ENCODE measurements at regions not wholly inside any gene's neighbourhood (a gene's known extent, or its start where the extent isn't known, plus 50 kb on each side); places are given as distances from the start of the nearest gene placed in this dataset.

- peaks cover 26% of the 10 kb centered on the region for H3K4me1 Mint-ChIP-seq
- CTCF ChIA-PET, result interaction anchor here (2.1 kb wide), 1 partner anchor 13 kb away, joined by 9 read pairs; no protein-coding TSS in a partner anchor
Observed at GRCh38 chr12:123061441-123062205, 81.1 kb downstream of the ARL6IP4 start.

GRCh38 chr12:123059500-123059899 lies 79.0 kb downstream of the ARL6IP4 start:
- DNase-seq, result no peak
- Mint-ChIP-seq H3K36me3 (no peaks in the 10 kb centered on the region), H3K27ac (no peak overlapping the region), H3K4me1 (peaks cover 9% of the 10 kb centered on the region), H3K4me3 (no peak overlapping the region), H3K9me3 (no peaks in the 10 kb centered on the region), H3K27me3 (no peaks in the 10 kb centered on the region)
- CTCF ChIA-PET, result interaction anchor here (0.7 to 2.2 kb wide), 5 partner anchors 9 to 179 kb away, joined by 3 to 9 read pairs (median 3); no protein-coding TSS in a partner anchor

More at GRCh38 chr12:123061441-123062205, 81.1 kb downstream of the ARL6IP4 start:
- H3K4me3 Mint-ChIP-seq, result no peak overlapping the region
- no peaks in the 10 kb centered on the region for H3K9me3 Mint-ChIP-seq
- H3K27me3 Mint-ChIP-seq, result no peaks in the 10 kb centered on the region
- H3K36me3 Mint-ChIP-seq, result peaks cover 3% of the 10 kb centered on the region
- no peak overlapping the region for H3K27ac Mint-ChIP-seq
- DNase-seq, result no peak

GRCh38 chr12:123058980-123059379 lies 78.5 kb downstream of the ARL6IP4 start:
- H3K27me3 Mint-ChIP-seq, result no peaks in the 10 kb centered on the region
- H3K27ac Mint-ChIP-seq, result no peak overlapping the region
- no peak overlapping the region for H3K4me3 Mint-ChIP-seq
- no peaks in the 10 kb centered on the region for H3K9me3 Mint-ChIP-seq
- no peaks in the 10 kb centered on the region for H3K36me3 Mint-ChIP-seq
- CTCF ChIA-PET, result interaction anchor here (1.1 to 2.2 kb wide), 3 partner anchors 16 to 179 kb away, joined by 3 to 6 read pairs (median 3); no protein-coding TSS in a partner anchor
- H3K4me1 Mint-ChIP-seq, result peaks cover 8% of the 10 kb centered on the region
- DNase-seq, result no peak

GRCh38 chr12:123058481-123058880 lies 78.0 kb downstream of the ARL6IP4 start:
- H3K36me3 Mint-ChIP-seq, result no peaks in the 10 kb centered on the region
- no peaks in the 10 kb centered on the region for H3K27me3 Mint-ChIP-seq
- H3K4me3 Mint-ChIP-seq, result no peak overlapping the region
- CTCF ChIA-PET, result interaction anchor here (1.1 to 2.2 kb wide), 2 partner anchors 16 to 180 kb away, joined by 3 to 6 read pairs; no protein-coding TSS in a partner anchor
- no peak for DNase-seq
- peaks cover 3% of the 10 kb centered on the region for H3K4me1 Mint-ChIP-seq
- no peaks in the 10 kb centered on the region for H3K9me3 Mint-ChIP-seq
- no peak overlapping the region for H3K27ac Mint-ChIP-seq

GRCh38 chr12:123057513-123058265 lies 77.2 kb downstream of the ARL6IP4 start:
- no peak overlapping the region for H3K27ac Mint-ChIP-seq
- H3K4me1 Mint-ChIP-seq, result peaks cover 2% of the 10 kb centered on the region
- no peaks in the 10 kb centered on the region for H3K27me3 Mint-ChIP-seq
- H3K4me3 Mint-ChIP-seq, result no peak overlapping the region
- CTCF ChIA-PET, result no interaction called here
- no peaks in the 10 kb centered on the region for H3K36me3 Mint-ChIP-seq
- H3K9me3 Mint-ChIP-seq, result no peaks in the 10 kb centered on the region
- no peak for DNase-seq

GRCh38 chr12:123056709-123057108 lies 76.2 kb downstream of the ARL6IP4 start:
- H3K9me3 Mint-ChIP-seq, result no peaks in the 10 kb centered on the region
- H3K27ac Mint-ChIP-seq, result no peak overlapping the region
- peaks cover 3% of the 10 kb centered on the region for H3K4me1 Mint-ChIP-seq
- no peak for DNase-seq
- H3K36me3 Mint-ChIP-seq, result no peaks in the 10 kb centered on the region
- CTCF ChIA-PET, result no interaction called here
- no peaks in the 10 kb centered on the region for H3K27me3 Mint-ChIP-seq
- no peak overlapping the region for H3K4me3 Mint-ChIP-seq

GRCh38 chr12:123056053-123056452 lies 75.6 kb downstream of the ARL6IP4 start:
- Mint-ChIP-seq H3K4me1 (peaks cover 9% of the 10 kb centered on the region), H3K27me3 (no peaks in the 10 kb centered on the region), H3K36me3 (no peaks in the 10 kb centered on the region), H3K27ac (no peak overlapping the region), H3K4me3 (no peak overlapping the region), H3K9me3 (no peaks in the 10 kb centered on the region)
- no peak for DNase-seq
- CTCF ChIA-PET, result interaction anchor here (1.7 kb wide), 1 partner anchor 13 kb away, joined by 5 read pairs; no protein-coding TSS in a partner anchor

- peaks cover 2% of the 10 kb centered on the region for H3K36me3 Mint-ChIP-seq
- no peak overlapping the region for H3K27ac Mint-ChIP-seq
- H3K4me1 Mint-ChIP-seq, result peaks cover 15% of the 10 kb centered on the region
- no peak for DNase-seq
- CTCF ChIA-PET, result interaction anchor here (1.0 to 1.7 kb wide), 2 partner anchors 12 to 20 kb away, joined by 5 to 7 read pairs; no protein-coding TSS in a partner anchor
- H3K27me3 Mint-ChIP-seq, result no peaks in the 10 kb centered on the region
- H3K4me3 Mint-ChIP-seq, result no peak overlapping the region
- no peaks in the 10 kb centered on the region for H3K9me3 Mint-ChIP-seq
Observed at GRCh38 chr12:123055281-123055766, 74.8 kb downstream of the ARL6IP4 start.

GRCh38 chr12:123054371-123054770 lies 73.9 kb downstream of the ARL6IP4 start:
- no peaks in the 10 kb centered on the region for H3K9me3 Mint-ChIP-seq
- H3K4me1 Mint-ChIP-seq, result peaks cover 13% of the 10 kb centered on the region
- no peak overlapping the region for H3K27ac Mint-ChIP-seq
- H3K36me3 Mint-ChIP-seq, result peaks cover 2% of the 10 kb centered on the region
- H3K27me3 Mint-ChIP-seq, result no peaks in the 10 kb centered on the region
- H3K4me3 Mint-ChIP-seq, result no peak overlapping the region
- CTCF ChIA-PET, result interaction anchor here (0.6 to 2.3 kb wide), 2 partner anchors 11 to 195 kb away, joined by 3 to 6 read pairs; no protein-coding TSS in a partner anchor
- DNase-seq, result no peak

GRCh38 chr12:123051556-123051955 lies 71.1 kb downstream of the ARL6IP4 start:
- Mint-ChIP-seq H3K27ac (no peak overlapping the region), H3K9me3 (no peaks in the 10 kb centered on the region), H3K36me3 (peaks cover 4% of the 10 kb centered on the region), H3K4me1 (peaks cover 15% of the 10 kb centered on the region), H3K4me3 (no peak overlapping the region), H3K27me3 (no peaks in the 10 kb centered on the region)
- CTCF ChIA-PET, result no interaction called here
- no peak for DNase-seq

GRCh38 chr12:123050913-123051312 lies 70.4 kb downstream of the ARL6IP4 start:
- no peak overlapping the region for H3K27ac Mint-ChIP-seq
- CTCF ChIA-PET, result interaction anchor here (1.7 to 2.5 kb wide), 2 partner anchors 19 to 24 kb away, joined by 3 to 10 read pairs; no protein-coding TSS in a partner anchor

GRCh38 chr12:123050331-123050831 lies 69.9 kb downstream of the ARL6IP4 start:
- CTCF ChIA-PET, result interaction anchor here (1.7 to 2.5 kb wide), 2 partner anchors 20 to 25 kb away, joined by 3 to 10 read pairs; no protein-coding TSS in a partner anchor
- no peak for DNase-seq
- H3K4me3 Mint-ChIP-seq, result no peak overlapping the region

More at GRCh38 chr12:123050913-123051312, 70.4 kb downstream of the ARL6IP4 start:
- no peak for DNase-seq
- no peaks in the 10 kb centered on the region for H3K27me3 Mint-ChIP-seq
- H3K4me1 Mint-ChIP-seq, result peaks cover 15% of the 10 kb centered on the region
- H3K9me3 Mint-ChIP-seq, result no peaks in the 10 kb centered on the region
- H3K36me3 Mint-ChIP-seq, result peaks cover 4% of the 10 kb centered on the region
- H3K4me3 Mint-ChIP-seq, result no peak overlapping the region

GRCh38 chr12:123049398-123050240 lies 69.1 kb downstream of the ARL6IP4 start:
- CTCF ChIA-PET, result interaction anchor here (1.7 to 2.5 kb wide), 2 partner anchors 20 to 25 kb away, joined by 3 to 10 read pairs; no protein-coding TSS in a partner anchor
- Mint-ChIP-seq H3K4me1 (peaks cover 21% of the 10 kb centered on the region), H3K4me3 (no peak overlapping the region), H3K27ac (no peak overlapping the region), H3K9me3 (no peaks in the 10 kb centered on the region), H3K27me3 (no peaks in the 10 kb centered on the region), H3K36me3 (peaks cover 4% of the 10 kb centered on the region)
- DNase-seq, result no peak

More at GRCh38 chr12:123050331-123050831, 69.9 kb downstream of the ARL6IP4 start:
- Mint-ChIP-seq H3K36me3 (peaks cover 4% of the 10 kb centered on the region), H3K27me3 (no peaks in the 10 kb centered on the region), H3K27ac (no peak overlapping the region), H3K9me3 (no peaks in the 10 kb centered on the region), H3K4me1 (peaks cover 15% of the 10 kb centered on the region)
